ENCODE measurements at regions not wholly inside any gene's neighbourhood (a gene's known extent, or its start where the extent isn't known, plus 50 kb on each side); places are given as distances from the start of the nearest gene placed in this dataset.

- TF ChIP-seq, protein P1, sequence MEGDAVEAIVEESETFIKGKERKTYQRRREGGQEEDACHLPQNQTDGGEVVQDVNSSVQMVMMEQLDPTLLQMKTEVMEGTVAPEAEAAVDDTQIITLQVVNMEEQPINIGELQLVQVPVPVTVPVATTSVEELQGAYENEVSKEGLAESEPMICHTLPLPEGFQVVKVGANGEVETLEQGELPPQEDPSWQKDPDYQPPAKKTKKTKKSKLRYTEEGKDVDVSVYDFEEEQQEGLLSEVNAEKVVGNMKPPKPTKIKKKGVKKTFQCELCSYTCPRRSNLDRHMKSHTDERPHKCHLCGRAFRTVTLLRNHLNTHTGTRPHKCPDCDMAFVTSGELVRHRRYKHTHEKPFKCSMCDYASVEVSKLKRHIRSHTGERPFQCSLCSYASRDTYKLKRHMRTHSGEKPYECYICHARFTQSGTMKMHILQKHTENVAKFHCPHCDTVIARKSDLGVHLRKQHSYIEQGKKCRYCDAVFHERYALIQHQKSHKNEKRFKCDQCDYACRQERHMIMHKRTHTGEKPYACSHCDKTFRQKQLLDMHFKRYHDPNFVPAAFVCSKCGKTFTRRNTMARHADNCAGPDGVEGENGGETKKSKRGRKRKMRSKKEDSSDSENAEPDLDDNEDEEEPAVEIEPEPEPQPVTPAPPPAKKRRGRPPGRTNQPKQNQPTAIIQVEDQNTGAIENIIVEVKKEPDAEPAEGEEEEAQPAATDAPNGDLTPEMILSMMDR (IDR thresholded peaks at IDR 0.05; ENCODE audit: insufficient read depth, low read depth, low read length) = no peak
- DNase-seq (ENCODE audit: low read depth) = no peak
- no peak overlapping the region for H3K4me3 ChIP-seq (ENCODE audit: low read depth, low read length)
Observed at GRCh38 chr16:63822818-63823217, 1299.0 kb downstream of the CDH11 start.

DNA sequence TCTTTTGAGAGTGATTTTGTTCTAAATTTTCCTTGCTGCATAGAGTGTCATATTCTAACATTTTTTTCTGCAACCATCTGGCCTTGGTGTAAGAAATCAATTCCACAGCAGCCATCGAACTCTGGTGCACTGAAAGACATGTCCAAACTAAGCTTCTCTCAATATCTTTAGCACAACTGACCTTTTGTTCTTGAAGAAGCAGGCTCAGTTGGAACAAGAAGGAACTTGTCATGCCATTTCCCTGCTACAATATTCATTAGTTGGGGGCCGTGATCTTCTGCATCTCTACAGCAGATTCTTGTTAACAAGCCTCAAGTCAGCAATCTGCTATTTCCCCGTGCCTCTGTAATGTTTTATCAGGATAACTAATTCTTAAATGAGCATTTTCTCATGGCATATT is 1305.6 kb downstream of the CDH11 start:
- H3K4me3 ChIP-seq (ENCODE audit: low read depth, low read length) = no peak overlapping the region
- no peak for DNase-seq (ENCODE audit: low read depth)
- TF ChIP-seq, protein P1 (IDR thresholded peaks at IDR 0.05; ENCODE audit: insufficient read depth, low read depth, low read length) = no peak

DNA sequence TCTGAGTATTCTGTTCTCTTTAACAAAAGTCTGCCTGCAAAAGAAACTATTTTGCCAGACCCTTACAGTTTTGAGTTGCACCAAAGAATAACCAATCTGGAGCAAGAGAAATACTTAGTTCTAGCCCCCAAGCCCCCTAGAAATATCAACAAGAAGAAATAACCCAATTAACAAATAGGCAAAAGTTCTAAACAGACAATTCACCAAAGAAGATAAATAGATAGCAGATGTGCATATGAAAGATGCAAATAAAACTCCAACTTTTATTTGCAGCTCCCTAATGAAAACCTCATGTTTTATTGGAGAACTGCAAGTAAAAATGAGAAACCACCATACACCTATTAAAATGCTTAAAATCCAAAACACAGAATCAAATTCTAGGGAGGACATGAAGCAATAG is 1308.0 kb downstream of the CDH11 start:
- TF ChIP-seq, protein P1 (IDR thresholded peaks at IDR 0.05; ENCODE audit: insufficient read depth, low read depth, low read length) = no peak
- H3K4me3 ChIP-seq (ENCODE audit: low read depth, low read length) = no peak overlapping the region
- no peak for DNase-seq (ENCODE audit: low read depth)

- H3K4me3 ChIP-seq (ENCODE audit: low read depth, low read length) = no peak overlapping the region
- no peak for DNase-seq (ENCODE audit: low read depth)
- TF ChIP-seq, protein P1 (IDR thresholded peaks at IDR 0.05; ENCODE audit: insufficient read depth, low read depth, low read length) = no peak
Observed at GRCh38 chr16:63808730-63809129, 1313.1 kb downstream of the CDH11 start.

DNA sequence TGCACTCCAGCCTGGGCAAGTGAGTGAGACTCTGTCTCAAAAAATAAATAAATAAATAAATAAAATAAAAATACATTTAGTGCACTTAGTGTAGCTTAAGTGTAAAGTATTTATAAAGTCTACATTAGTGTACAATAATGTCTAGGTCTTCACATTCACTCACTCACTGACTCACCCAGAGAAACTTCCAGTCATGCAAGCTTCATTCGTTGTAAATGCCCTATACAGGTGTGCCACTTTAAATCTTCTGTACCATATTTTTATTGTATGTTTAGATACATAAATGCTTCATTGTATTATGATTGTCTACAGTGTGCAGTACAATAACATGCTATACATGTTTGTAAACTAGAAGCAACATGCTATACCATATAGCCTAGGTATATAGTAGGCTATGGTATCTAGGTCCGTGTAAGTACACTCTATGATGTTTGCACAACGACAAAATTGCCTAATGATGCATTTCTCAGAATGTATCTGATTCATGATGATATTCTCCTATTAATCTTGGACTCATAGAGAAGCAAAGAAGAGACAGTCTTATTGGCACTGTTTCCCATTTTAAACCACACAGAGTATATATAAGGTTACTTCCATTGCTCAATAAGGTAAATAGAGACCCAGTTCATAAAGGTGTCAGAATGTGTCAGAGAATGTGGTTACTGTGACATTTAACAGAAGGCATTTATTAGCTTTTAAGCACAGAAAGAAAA is 1314.9 kb downstream of the CDH11 start:
- no peak for DNase-seq (ENCODE audit: low read depth)
- no peak overlapping the region for H3K4me3 ChIP-seq (ENCODE audit: low read depth, low read length)
- TF ChIP-seq, protein P1 (IDR thresholded peaks at IDR 0.05; ENCODE audit: insufficient read depth, low read depth, low read length) = no peak

DNA sequence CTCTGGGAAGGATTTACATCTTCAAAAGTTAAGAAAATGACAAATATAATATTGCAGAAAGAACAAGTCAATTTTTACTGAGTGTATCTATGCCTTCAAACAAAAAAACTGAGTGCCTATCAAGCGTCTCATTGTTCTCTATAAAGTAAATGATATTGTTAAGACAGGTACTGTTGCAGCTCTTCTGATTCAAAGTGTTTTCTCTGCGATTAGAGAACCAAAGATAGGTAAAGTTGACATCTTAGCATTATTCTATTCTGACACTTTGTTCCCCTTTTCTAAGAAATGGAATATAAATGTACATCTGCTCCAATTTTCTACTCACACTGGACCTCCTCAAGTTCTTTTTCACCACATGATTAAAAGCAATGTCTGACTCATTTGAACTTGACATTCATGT is 1317.7 kb downstream of the CDH11 start:
- TF ChIP-seq, protein P1 (IDR thresholded peaks at IDR 0.05; ENCODE audit: insufficient read depth, low read depth, low read length) = no peak
- no peak for DNase-seq (ENCODE audit: low read depth)
- no peak overlapping the region for H3K4me3 ChIP-seq (ENCODE audit: low read depth, low read length)

DNA sequence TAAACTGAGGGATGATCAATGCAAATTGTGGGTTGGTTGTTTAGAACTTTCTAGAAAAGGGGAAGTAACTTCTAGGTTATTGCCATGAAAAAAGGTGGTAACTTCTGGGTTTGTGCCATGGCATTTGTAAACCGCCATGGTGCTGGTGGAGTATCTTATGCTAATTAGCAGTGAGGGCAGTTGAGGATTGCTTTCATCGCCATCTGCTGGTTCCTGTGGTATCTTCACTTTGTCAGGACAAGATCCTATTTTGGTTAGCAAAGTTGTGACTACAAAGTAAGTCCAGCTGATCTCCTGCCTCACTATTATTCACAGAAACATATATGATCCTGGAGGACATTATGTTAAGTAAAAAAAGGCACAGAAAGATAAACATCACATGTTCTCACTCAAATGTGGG is 1332.3 kb downstream of the CDH11 start:
- TF ChIP-seq, protein P1 (IDR thresholded peaks at IDR 0.05; ENCODE audit: insufficient read depth, low read depth, low read length) = no peak
- no peak for DNase-seq (ENCODE audit: low read depth)
- no peak overlapping the region for H3K4me3 ChIP-seq (ENCODE audit: low read depth, low read length)

All from fibroblast of villous mesenchyme (primary cell).